ENCODE measurements at regions not wholly inside any gene's neighbourhood (a gene's known extent, or its start where the extent isn't known, plus 50 kb on each side); places are given as distances from the start of the nearest gene placed in this dataset.

DNA sequence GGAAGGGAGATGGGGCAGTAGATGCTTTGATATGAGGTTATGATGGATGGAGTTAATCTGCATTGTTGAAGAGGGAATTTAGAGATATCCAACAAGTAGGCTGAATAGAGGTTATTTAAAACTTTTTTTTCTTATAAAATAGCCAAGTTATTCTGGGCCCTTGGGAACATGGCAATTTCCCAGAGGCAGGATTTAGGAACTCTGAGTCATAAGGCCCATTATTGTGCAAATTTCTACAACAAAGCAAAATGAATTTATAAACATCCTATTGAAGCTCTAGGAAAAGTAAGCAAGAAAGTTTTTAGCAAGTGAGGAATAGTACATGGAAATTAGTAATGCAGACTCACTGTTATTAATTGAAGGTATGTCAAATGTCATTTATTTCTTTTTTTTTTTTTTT is 160.9 kb upstream of the NPY start:
- no peaks in the 10 kb centered on the region for H3K9me3 ChIP-seq (ENCODE audit: control insufficient read depth, low read depth, low read length)
- H3K4me1 ChIP-seq (ENCODE audit: control insufficient read depth, insufficient read depth, low read length): no peaks in the 10 kb centered on the region
- no peaks in the 10 kb centered on the region for H3K36me3 ChIP-seq (ENCODE audit: control insufficient read depth, insufficient read depth, low read length)
- DNase-seq: no peak
- H3K4me3 ChIP-seq (ENCODE audit: low read length): no peak overlapping the region
- H3K27me3 ChIP-seq (ENCODE audit: control insufficient read depth, insufficient read depth, low read length): no peaks in the 10 kb centered on the region
- H3K27ac ChIP-seq (ENCODE audit: low read length): no peak overlapping the region

DNA sequence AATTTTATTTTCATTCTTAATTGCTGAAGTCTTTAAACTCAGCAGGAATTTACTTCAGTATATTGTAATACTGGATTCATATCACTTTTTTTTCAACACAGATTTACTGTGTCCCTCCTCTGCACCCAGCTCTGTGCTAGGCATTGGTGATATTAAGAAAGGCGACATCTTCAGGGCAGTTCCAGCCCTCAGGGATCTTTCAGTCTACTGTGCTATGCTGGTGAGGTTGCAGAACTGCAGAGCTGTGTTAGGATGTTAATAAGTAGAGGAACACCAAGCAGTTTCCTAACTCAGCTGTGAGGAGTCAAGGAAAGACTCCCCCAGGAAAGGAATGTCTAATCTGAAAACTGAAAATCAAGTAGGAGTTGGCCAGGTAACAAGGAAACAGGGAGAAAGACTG is 158.2 kb upstream of the NPY start:
- no peak for DNase-seq
- Histone ChIP-seq H3K9me3 (ENCODE audit: control insufficient read depth, low read depth, low read length) (no peaks in the 10 kb centered on the region), H3K27ac (ENCODE audit: low read length) (no peak overlapping the region), H3K4me1 (ENCODE audit: control insufficient read depth, insufficient read depth, low read length) (peaks cover 7% of the 10 kb centered on the region), H3K4me3 (ENCODE audit: low read length) (no peak overlapping the region), H3K36me3 (ENCODE audit: control insufficient read depth, insufficient read depth, low read length) (no peaks in the 10 kb centered on the region), H3K27me3 (ENCODE audit: control insufficient read depth, insufficient read depth, low read length) (no peaks in the 10 kb centered on the region)
- WGBS (ENCODE audit: insufficient coverage, low lambda C conversion rate): no CpG with 5 or more reads among the region's 1 CpG

DNA sequence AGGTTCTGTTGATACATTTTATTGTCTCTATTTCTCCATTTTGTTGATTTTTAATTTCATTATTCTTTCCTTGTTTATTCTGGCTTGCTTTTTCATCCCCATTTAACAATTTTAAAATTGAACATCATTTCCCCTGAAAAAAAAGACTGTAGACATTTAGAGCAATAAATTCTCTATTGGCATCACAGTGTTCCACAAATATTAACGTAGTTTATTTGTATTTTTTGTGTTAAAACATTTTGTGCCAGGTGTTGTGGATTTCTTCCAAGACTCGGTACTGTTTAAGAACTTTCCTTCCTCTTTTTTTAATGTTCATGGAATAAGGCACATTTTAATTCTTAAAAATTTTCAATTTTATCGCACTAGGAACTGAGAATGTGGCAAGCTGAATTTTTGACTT is 156.1 kb upstream of the NPY start:
- Histone ChIP-seq H3K4me3 (ENCODE audit: low read length) (no peak overlapping the region), H3K4me1 (ENCODE audit: control insufficient read depth, insufficient read depth, low read length) (peaks cover 11% of the 10 kb centered on the region), H3K27me3 (ENCODE audit: control insufficient read depth, insufficient read depth, low read length) (no peaks in the 10 kb centered on the region), H3K36me3 (ENCODE audit: control insufficient read depth, insufficient read depth, low read length) (no peaks in the 10 kb centered on the region), H3K27ac (ENCODE audit: low read length) (no peak overlapping the region), H3K9me3 (ENCODE audit: control insufficient read depth, low read depth, low read length) (no peaks in the 10 kb centered on the region)
- no peak for DNase-seq
- WGBS (ENCODE audit: insufficient coverage, low lambda C conversion rate): 100% methylated on average over 2 of the region's 3 CpGs

DNA sequence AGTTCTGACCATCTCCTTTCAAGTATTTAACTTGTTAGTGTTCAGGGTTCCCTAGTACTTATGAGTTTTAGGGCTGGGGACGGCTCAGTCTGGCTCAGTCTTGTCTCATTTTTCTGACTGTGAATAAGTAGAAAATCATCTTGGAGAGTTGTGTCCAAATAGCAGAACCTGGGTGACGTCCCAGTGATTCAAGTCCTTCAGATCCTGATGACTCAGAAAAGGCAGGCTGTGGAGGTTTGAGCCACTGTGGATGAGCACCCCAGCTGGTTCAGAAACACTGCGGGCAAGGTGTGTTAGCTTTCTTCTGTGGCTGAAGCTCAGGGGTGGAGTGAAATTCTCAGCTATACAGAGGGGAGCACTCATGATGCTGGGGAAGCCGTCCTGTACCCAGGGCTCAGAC is 154.4 kb upstream of the NPY start:
- peaks cover 15% of the 10 kb centered on the region for H3K4me1 ChIP-seq (ENCODE audit: control insufficient read depth, insufficient read depth, low read length)
- no CpG with 5 or more reads among the region's 4 CpGs for WGBS (ENCODE audit: insufficient coverage, low lambda C conversion rate)

DNA sequence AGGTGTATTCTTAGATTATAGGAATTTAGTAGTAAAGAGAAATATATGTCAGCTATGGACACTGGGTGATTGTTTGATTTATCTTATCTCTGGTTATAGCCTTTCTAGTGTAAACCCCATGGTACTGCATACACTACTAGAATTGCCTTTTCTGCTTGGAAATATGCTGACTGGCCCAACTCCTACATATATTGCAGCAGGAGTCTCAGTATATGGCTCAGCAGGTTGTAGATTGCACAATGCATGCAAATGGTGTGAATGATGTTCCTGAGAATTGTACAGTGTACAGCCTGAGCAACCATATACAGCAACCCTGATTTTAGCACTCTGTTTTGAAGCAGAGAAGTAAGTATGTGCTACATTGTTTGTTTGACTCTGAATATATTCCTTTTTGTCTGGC is 153.4 kb upstream of the NPY start:
- peak; percentile 63 to 77 for DNase-seq

More for the DNA sequence above, 154.4 kb upstream of the NPY start:
- Histone ChIP-seq H3K4me3 (ENCODE audit: low read length) (no peak overlapping the region), H3K9me3 (ENCODE audit: control insufficient read depth, low read depth, low read length) (peaks cover under 1% of the 10 kb centered on the region), H3K27me3 (ENCODE audit: control insufficient read depth, insufficient read depth, low read length) (no peaks in the 10 kb centered on the region), H3K27ac (ENCODE audit: low read length) (no peak overlapping the region), H3K36me3 (ENCODE audit: control insufficient read depth, insufficient read depth, low read length) (no peaks in the 10 kb centered on the region)
- no peak for DNase-seq

DNA sequence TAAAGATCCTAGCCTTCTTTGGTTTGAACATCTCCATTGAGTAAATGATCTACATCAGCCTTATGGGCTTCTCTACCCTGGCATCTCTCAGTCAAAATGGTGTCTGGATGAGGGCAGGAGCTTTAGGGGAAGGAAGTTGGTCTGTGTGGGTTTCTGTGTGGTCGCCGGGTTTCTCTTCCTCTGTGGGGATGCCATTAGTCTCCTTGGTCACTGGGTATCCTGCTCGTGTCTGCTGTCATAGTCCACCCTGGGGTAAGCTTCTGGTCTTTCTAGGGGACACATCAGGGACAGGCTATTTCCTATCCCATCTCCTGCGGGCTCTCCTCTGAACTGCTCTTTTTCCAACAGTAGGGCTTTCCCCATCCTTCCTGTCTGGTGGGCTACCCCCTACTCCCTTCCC is 150.3 kb upstream of the NPY start:
- H3K36me3 ChIP-seq (ENCODE audit: control insufficient read depth, insufficient read depth, low read length): no peaks in the 10 kb centered on the region
- WGBS (ENCODE audit: insufficient coverage, low lambda C conversion rate): no CpG with 5 or more reads among the region's 4 CpGs
- no peak overlapping the region for H3K4me3 ChIP-seq (ENCODE audit: low read length)
- no peaks in the 10 kb centered on the region for H3K27me3 ChIP-seq (ENCODE audit: control insufficient read depth, insufficient read depth, low read length)
- peaks cover 24% of the 10 kb centered on the region for H3K4me1 ChIP-seq (ENCODE audit: control insufficient read depth, insufficient read depth, low read length)
- no peak for DNase-seq
- no peak overlapping the region for H3K27ac ChIP-seq (ENCODE audit: low read length)
- peaks cover 3% of the 10 kb centered on the region for H3K9me3 ChIP-seq (ENCODE audit: control insufficient read depth, low read depth, low read length)

More for the DNA sequence above, 153.4 kb upstream of the NPY start:
- no peak overlapping the region for H3K4me3 ChIP-seq (ENCODE audit: low read length)
- H3K27ac ChIP-seq (ENCODE audit: low read length): peak overlapping the region; percentile 30
- H3K4me1 ChIP-seq (ENCODE audit: control insufficient read depth, insufficient read depth, low read length): peaks cover 24% of the 10 kb centered on the region
- no peaks in the 10 kb centered on the region for H3K36me3 ChIP-seq (ENCODE audit: control insufficient read depth, insufficient read depth, low read length)
- no peaks in the 10 kb centered on the region for H3K27me3 ChIP-seq (ENCODE audit: control insufficient read depth, insufficient read depth, low read length)
- H3K9me3 ChIP-seq (ENCODE audit: control insufficient read depth, low read depth, low read length): peaks cover 3% of the 10 kb centered on the region

DNA sequence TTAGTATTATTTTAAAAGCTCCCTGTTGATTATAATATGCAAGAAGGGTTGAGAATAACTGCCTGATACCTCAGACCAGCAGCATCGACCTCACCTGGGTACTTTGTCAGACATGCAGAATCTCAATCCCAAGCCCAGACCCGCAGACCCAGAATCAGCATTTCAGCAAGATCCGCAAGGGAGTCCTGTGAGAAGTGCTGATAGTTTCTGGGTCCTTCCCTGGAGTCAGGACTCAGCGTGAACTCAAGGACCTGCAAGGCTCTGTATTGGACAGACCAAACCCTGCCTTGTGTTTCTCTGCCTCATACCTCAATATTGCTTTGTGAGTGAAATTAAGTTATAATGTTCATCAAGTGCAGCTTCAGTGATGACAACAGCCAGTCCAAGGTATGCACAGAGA is 149.5 kb upstream of the NPY start:
- H3K4me1 ChIP-seq (ENCODE audit: control insufficient read depth, insufficient read depth, low read length): peaks cover 24% of the 10 kb centered on the region
- peaks cover 3% of the 10 kb centered on the region for H3K9me3 ChIP-seq (ENCODE audit: control insufficient read depth, low read depth, low read length)
- DNase-seq: no peak
- no peaks in the 10 kb centered on the region for H3K27me3 ChIP-seq (ENCODE audit: control insufficient read depth, insufficient read depth, low read length)
- no peak overlapping the region for H3K4me3 ChIP-seq (ENCODE audit: low read length)
- H3K27ac ChIP-seq (ENCODE audit: low read length): peak overlapping the region; percentile 54
- no peaks in the 10 kb centered on the region for H3K36me3 ChIP-seq (ENCODE audit: control insufficient read depth, insufficient read depth, low read length)
- WGBS (ENCODE audit: insufficient coverage, low lambda C conversion rate): no CpG with 5 or more reads among the region's 4 CpGs

DNA sequence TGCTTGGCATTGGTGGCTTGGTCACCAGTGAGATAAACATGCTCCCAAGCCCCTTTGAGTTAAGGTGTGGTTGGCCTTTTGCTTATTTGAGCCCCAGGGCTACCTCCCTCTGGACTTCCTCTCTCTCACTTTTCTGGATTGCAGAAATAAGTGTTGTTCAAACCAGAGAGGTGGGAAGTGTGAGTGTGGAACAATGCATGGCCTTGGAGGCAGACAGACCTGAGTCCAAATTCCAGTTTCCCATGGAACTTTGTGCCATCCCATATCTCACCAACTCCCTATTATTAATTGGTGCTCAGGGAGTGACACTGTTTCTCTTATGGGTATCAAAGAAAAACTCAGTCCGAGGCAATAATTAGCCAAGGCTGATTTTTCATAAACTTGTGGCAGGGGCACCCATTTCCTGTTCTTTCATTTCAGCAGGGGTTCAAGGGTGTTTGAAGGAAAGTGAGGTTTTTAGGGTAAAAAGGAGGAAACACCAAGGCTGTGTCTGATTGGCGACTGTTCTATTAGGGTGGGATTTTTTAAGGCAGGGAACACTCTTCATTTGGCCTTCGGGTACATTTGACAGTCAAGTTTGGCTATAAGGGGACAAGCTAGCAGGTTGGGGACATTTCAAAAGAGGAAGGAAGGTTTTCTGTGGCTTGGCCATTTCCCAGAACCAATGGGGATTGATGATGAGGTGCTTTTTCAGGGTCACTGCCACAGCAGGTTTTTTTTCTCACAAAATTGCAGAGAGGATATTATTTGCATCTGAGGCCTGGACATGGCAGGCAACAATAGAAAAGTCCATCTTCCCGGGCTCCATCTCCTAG is 148.8 kb upstream of the NPY start:
- Histone ChIP-seq H3K9me3 (ENCODE audit: control insufficient read depth, low read depth, low read length) (peaks cover 3% of the 10 kb centered on the region), H3K36me3 (ENCODE audit: control insufficient read depth, insufficient read depth, low read length) (no peaks in the 10 kb centered on the region), H3K4me1 (ENCODE audit: control insufficient read depth, insufficient read depth, low read length) (peaks cover 23% of the 10 kb centered on the region), H3K4me3 (ENCODE audit: low read length) (no peak overlapping the region), H3K27ac (ENCODE audit: low read length) (peak overlapping the region; percentile 54), H3K27me3 (ENCODE audit: control insufficient read depth, insufficient read depth, low read length) (no peaks in the 10 kb centered on the region)
- 60% methylated on average over 1 of the region's 4 CpGs for WGBS (ENCODE audit: insufficient coverage, low lambda C conversion rate)
- DNase-seq: peak; percentile 77 to 92

DNA sequence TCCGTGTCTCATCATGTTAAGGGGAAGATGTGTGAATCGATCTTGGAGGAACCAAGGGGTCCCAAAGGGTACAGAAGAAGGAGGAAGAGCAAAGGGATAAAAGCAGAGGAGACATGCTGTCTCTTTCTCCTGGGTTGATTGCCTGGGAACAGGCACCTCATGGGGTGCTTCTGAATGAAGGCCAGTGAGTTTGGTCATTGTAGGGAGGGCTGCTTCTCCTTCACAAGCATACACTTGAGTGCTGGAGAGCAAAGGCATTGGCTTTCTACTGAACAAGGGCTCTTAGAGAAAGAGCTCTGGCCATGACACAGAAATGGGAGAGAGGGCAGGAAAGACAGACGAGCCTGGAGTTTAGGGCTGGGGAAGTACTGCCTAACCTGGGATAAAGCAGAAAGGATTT is 146.7 kb upstream of the NPY start:
- Histone ChIP-seq H3K4me1 (ENCODE audit: control insufficient read depth, insufficient read depth, low read length) (peaks cover 19% of the 10 kb centered on the region), H3K9me3 (ENCODE audit: control insufficient read depth, low read depth, low read length) (peaks cover 3% of the 10 kb centered on the region), H3K27me3 (ENCODE audit: control insufficient read depth, insufficient read depth, low read length) (no peaks in the 10 kb centered on the region), H3K4me3 (ENCODE audit: low read length) (no peak overlapping the region), H3K27ac (ENCODE audit: low read length) (no peak overlapping the region), H3K36me3 (ENCODE audit: control insufficient read depth, insufficient read depth, low read length) (no peaks in the 10 kb centered on the region)
- no peak for DNase-seq
- WGBS (ENCODE audit: insufficient coverage, low lambda C conversion rate): 100% methylated on average over 1 of the region's 3 CpGs

DNA sequence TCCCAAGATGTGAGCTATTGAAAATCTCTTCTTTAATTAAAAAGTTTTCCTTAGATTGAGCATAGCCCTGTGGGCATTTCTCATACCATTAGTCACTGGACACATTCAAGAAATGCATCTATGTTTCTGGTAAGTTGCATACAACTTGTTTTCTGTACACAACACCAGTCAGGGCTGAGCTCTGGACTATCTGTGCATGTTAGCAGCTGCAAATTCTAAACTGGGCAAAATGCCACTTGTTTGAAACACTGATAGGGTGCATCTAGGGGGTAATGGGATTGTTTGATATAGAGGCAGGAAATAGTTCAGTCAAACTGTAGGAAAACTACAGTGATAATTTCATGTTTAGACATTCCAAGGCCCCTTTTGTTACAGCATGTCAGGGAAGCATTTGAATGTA is 145.6 kb upstream of the NPY start:
- Histone ChIP-seq H3K27me3 (ENCODE audit: control insufficient read depth, insufficient read depth, low read length) (no peaks in the 10 kb centered on the region), H3K36me3 (ENCODE audit: control insufficient read depth, insufficient read depth, low read length) (no peaks in the 10 kb centered on the region), H3K4me1 (ENCODE audit: control insufficient read depth, insufficient read depth, low read length) (peaks cover 19% of the 10 kb centered on the region), H3K4me3 (ENCODE audit: low read length) (no peak overlapping the region), H3K9me3 (ENCODE audit: control insufficient read depth, low read depth, low read length) (peaks cover 3% of the 10 kb centered on the region), H3K27ac (ENCODE audit: low read length) (no peak overlapping the region)
- DNase-seq: no peak

DNA sequence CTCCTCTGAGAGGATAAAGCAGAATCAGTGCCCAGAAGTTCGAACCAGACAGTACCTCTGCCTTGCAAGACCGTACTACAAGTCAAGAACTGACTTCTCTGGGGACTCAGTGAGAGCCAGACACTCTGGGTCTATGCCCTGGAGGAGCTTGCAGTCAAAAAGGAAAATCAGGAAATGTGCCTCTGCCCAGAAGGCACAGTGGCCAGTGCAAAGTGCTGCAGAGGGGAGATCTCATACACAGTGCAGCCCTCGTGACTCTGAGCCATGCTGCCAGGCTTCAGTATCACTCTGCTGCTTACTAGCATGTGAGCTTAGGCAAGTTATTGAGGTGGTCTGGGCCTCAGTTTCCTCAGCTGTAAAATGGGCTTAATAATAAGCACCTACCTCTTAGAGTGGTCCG is 144.0 kb upstream of the NPY start:
- Histone ChIP-seq H3K27ac (ENCODE audit: low read length) (no peak overlapping the region), H3K36me3 (ENCODE audit: control insufficient read depth, insufficient read depth, low read length) (no peaks in the 10 kb centered on the region), H3K9me3 (ENCODE audit: control insufficient read depth, low read depth, low read length) (no peaks in the 10 kb centered on the region), H3K27me3 (ENCODE audit: control insufficient read depth, insufficient read depth, low read length) (no peaks in the 10 kb centered on the region), H3K4me3 (ENCODE audit: low read length) (no peak overlapping the region), H3K4me1 (ENCODE audit: control insufficient read depth, insufficient read depth, low read length) (peaks cover 12% of the 10 kb centered on the region)
- WGBS (ENCODE audit: insufficient coverage, low lambda C conversion rate): no CpG with 5 or more reads among the region's 4 CpGs
- peak; percentile 23 to 56 for DNase-seq
